ENCODE measurements at regions not wholly inside any gene's neighbourhood (a gene's known extent, or its start where the extent isn't known, plus 50 kb on each side); places are given as distances from the start of the nearest gene placed in this dataset.
"Not testable (repeated sequence)": the region's sequence is repeated elsewhere in the genome, so short reads cannot be mapped to it uniquely, and the experiment has no call there.

- DNase-seq (ENCODE audit: extremely low read depth in 1 of 2, low read depth in 1 of 2): no peak
Observed at GRCh38 chr6:9139746-9140145, 704.4 kb upstream of the SLC35B3 start.

DNA sequence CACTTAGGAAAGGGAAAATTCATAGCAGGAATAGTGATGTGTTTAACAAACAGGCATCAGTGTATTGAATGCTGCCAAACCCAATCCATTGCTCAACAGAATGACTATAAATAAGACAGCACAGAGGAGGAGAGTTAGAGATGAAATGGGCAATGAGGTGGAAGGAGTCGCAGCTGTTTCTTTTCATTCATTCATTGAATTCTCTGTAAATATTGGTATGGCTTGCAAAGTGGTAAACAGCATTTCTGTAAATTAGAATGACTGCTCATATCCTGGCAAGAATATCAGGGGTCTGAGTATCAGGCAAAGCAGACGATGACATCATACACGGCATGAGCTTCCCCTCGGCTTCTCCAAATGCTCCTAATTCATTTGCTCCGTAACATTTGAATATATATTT, 703.6 kb upstream of the SLC35B3 start:
- no peak for DNase-seq (ENCODE audit: extremely low read depth in 1 of 2, low read depth in 1 of 2)

DNA sequence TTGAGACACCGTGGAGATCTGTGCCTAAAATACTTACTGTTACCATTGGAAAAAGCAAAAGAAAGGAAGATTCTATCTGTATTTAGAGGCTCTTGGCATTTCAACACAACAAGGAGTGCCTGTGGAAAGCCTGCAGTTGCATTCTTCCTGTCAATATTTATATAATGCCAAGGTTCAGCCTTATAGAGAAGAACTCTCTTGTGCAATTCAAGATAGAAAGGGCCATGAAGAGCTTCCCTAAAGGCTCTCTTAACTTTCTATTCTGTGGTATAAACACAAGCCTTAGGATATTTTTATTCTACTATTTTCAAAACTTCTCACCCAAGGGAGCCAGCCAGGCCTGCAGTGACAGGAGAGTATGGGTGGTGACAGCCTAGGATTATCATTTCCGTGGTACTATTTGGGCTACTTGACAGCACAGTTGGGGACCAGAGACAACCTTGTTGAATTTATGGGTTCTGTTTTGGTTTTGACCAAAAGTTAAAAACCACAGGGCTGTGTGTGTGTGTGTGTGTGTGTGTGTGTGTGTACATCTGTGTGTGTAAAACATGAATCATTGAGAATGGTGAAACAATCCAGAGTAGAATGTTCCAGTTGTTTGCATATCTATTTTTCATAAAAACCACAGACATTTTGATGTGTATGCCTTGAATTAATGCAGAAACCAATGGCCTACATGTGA, 700.9 kb upstream of the SLC35B3 start:
- DNase-seq (ENCODE audit: extremely low read depth in 1 of 2, low read depth in 1 of 2): no peak

DNA sequence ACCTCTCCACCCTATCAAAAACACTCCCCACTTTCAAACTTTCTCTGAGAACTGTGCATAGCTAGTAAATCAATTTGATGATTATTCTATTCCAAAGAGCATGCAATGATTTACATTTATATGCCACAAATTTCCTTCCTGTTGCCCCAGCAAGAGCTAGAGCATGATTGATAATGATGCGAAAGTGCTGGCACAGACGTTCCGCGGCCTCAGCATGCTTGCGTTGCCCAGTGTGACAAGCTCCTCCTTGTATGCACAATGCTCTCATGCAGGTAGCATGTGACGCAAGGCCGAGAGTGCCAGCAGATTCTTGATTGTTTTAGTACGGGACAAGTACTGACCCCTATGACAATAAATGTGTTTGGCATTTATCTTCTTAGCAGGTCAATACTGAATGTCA, 696.3 kb upstream of the SLC35B3 start:
- no peak for DNase-seq (ENCODE audit: extremely low read depth in 1 of 2, low read depth in 1 of 2)

DNA sequence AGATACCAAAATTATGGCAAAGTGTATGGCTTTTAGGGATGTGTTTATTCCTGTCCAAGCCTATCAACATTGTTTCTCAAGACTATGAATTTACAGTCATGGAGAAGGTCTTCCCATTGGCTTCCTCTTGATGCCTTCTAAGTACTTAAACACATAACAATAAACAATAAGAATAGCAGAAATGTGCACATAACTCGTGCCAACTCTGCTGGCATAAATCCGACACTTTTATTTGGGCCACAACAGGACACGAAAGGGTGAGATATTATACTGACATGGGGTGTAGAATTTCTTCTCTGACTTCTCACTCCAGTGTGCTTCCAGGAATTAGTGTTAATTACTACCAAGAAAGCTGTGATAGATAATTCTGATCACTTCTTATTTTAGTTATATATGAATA, 695.9 kb upstream of the SLC35B3 start:
- no peak for DNase-seq (ENCODE audit: extremely low read depth in 1 of 2, low read depth in 1 of 2)

GRCh38 chr6:9128970-9129369, 693.6 kb upstream of the SLC35B3 start:
- DNase-seq (ENCODE audit: extremely low read depth in 1 of 2, low read depth in 1 of 2): no peak

GRCh38 chr6:9126878-9127560, 691.7 kb upstream of the SLC35B3 start:
- DNase-seq (ENCODE audit: extremely low read depth in 1 of 2, low read depth in 1 of 2): no peak

DNA sequence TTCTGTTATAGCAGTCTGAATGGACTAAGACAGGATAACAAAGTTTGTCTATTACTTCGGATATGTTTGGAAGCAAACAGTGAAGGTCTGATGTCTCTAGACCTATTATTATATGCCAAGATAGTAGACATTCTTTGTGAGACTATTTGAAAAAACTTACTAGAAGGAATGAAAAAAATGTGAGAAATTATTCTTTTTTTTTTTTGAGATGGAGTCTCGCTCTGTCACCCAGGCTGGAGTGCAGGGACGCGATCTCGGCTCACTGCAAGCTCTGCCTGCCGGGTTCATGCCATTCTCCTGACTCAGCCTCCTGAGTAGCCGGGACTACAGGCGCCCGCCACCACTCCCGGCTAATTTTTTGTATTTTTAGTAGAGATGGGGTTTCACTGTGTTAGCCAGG, 690.7 kb upstream of the SLC35B3 start:
- not testable (repeated sequence) for DNase-seq (ENCODE audit: extremely low read depth in 1 of 2, low read depth in 1 of 2)

- DNase-seq (ENCODE audit: extremely low read depth in 1 of 2, low read depth in 1 of 2): no peak
Observed at GRCh38 chr6:9121549-9121948, 686.2 kb upstream of the SLC35B3 start.

DNA sequence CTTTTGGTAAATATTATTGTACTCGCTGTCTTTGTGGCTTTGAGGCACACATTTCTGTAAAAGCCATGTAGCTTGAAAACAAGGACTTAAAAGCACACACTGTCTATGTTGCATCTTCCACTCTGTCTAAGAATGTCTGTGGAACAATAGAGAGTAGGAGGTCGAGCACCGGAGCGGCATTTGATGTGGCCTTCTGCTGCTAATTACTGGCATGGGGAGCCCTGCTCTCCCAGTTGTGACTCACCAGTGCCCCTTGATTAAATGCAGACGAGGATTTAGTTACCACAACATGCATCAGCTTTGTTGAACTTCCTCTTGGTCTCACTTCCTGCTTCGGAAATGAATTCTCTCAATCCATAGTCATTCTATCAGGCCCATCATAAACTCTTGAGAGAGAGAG, 680.7 kb upstream of the SLC35B3 start:
- DNase-seq (ENCODE audit: extremely low read depth in 1 of 2, low read depth in 1 of 2): no peak

- DNase-seq (ENCODE audit: extremely low read depth in 1 of 2, low read depth in 1 of 2): no peak
Observed at GRCh38 chr6:9112544-9112943, 677.2 kb upstream of the SLC35B3 start.

DNA sequence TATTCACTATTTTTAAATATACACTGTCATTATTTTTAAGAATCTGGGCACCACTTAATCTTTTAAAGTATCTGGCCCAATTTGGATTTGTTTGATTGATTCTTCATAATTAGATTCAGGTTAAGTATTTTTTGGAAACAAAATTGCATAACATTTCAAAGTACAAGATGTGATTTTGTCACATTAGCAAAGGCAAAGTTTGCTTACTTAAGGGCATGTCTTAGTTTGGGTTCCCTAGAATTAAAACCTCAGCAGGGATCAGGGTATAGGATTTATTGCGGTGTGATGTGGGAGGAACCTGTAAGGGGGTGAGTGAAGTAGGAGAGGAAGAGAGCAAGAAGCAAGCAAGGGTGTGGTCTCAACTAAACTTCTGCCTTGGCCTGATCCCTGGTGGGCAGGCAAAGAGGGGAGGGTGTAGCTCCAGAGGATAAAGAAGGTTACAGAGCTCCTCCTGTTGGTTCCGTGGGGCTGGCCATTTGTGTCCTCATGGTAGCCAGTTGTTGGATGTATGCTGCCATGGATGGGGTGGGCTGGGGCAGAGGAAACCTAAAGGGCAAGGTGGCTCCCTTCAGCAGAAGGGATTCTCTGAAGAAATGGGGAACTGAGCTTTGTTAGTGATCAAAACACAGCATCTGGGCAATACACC, 668.7 kb upstream of the SLC35B3 start:
- no peak for DNase-seq (ENCODE audit: extremely low read depth in 1 of 2, low read depth in 1 of 2)

- DNase-seq (ENCODE audit: extremely low read depth in 1 of 2, low read depth in 1 of 2): no peak
Observed at GRCh38 chr6:9101920-9102319, 666.6 kb upstream of the SLC35B3 start.

- DNase-seq (ENCODE audit: extremely low read depth in 1 of 2, low read depth in 1 of 2): no peak
Observed at GRCh38 chr6:9100869-9101580, 665.7 kb upstream of the SLC35B3 start.

GRCh38 chr6:9095729-9096128, 660.4 kb upstream of the SLC35B3 start:
- no peak for DNase-seq (ENCODE audit: extremely low read depth in 1 of 2, low read depth in 1 of 2)

DNA sequence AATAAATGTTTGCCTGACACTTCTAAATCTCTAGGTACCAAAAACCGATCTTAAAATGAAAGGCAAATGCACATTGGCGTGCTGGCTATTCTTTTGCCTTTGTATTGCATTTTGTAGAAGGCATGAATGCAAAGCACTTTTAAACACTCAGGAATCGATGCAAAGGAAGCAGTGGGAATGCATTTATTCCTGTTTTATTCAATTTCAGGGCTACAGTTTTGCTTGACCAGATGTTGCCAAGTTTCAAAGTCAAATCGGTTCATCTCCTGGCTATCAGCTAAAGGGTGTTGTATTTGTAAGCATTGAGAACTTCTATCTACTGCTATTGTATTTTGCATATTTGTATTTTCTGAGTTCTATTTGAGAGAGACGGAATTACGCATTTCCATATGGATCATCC, 659.8 kb upstream of the SLC35B3 start:
- DNase-seq (ENCODE audit: extremely low read depth in 1 of 2, low read depth in 1 of 2): no peak

DNA sequence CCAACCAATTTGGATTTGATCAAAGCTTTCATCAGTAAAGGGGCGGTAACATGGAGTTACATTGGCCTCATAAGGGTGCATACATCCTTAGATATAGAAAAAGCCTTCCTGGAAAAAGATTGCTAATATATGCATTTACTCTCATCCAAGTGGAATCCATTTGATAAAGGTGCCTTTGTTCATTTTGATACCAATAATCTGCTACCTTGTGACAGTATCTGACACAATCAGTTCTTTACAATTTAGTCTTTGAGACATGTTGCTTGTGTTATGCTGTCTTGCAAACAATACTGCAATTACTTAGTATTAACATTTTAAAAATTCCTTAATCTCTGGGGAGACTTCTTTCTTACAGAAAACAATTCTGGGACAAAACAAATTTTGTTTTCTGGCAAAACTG, 654.4 kb upstream of the SLC35B3 start:
- no peak for DNase-seq (ENCODE audit: extremely low read depth in 1 of 2, low read depth in 1 of 2)

DNA sequence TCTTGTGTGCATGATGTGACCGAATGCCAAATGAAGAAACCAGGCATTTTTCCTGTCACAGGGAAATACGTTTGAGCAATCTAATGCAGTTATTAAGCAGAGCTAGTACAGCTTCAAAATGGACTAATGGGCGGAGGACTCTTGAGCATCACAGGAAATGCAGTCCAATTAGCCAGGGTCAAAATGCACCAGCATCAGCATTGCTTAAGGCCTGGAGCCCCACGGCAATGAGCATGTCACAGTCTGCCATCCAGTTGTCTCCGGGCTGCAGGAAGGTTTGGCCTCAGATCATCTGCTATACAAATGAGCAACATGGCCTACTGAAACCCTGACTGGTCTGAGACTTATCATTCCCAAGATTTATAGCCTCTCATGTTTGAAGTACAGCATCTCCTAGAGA, 652.1 kb upstream of the SLC35B3 start:
- DNase-seq (ENCODE audit: extremely low read depth in 1 of 2, low read depth in 1 of 2): no peak

DNA sequence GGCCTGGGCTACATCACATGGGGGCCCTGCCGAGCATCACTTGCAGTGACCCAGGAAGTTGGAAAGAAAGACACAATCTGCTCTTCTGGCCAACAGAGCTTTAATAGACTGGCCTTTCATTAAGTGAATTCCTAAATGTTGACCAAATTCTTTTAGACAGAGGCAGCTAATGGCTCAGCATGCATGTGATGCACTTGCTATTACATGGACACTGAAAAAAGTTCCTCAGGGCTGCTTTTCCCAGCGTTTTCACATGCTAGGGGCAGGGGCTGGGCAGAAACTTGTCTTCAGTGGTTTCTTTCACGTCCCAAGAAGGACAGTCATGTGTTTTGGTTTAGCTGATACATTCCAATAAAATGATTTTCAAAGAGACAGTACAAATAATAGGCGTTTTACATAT, 651.0 kb upstream of the SLC35B3 start:
- no peak for DNase-seq (ENCODE audit: extremely low read depth in 1 of 2, low read depth in 1 of 2)

DNA sequence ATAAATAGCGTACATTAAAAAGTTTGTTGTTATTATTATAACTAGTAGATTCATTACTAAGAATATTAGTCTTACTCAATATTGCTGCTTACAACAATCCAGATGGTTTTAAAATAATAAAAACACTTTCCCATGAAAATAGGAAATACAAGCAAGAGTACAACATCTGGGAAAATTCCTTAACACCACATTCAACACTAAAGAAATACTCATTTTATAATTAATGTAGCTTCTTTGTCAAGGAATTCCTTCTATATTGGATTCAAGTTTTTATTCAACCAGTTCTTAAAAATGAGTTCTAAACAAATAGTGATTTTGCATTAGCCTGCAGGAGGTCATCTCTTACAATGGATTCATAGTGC, 650.3 kb upstream of the SLC35B3 start:
- no peak for DNase-seq (ENCODE audit: extremely low read depth in 1 of 2, low read depth in 1 of 2)

DNA sequence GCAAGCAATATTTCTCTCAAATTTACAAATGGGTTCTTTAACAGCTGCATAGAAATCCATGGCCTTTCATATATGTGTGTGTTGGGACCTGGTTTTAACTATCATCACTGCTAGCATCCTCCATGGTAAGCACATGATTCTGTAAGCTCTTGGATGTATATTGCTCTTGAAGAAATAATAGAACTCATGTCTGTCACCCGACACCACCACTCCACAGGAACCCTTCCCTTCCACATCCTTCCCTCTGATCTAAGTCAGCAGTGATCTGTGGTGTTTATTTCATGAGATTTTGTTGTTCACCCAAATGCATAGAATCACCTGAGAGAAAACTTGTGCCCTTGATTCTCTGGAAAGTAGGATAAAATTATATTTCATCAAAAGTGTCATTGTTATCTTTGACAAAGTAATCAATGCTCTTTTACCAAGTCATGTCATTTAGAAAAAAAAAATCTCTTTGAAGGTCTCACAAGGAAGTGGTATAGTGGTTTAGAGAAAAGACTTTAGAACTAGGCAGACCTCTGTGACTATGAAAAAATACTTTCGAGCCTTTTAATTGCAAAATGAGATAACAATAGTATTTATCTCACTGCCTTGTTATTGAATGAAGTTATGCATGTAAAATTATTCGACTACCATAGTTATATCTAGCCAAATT, 649.8 kb upstream of the SLC35B3 start:
- no peak for DNase-seq (ENCODE audit: extremely low read depth in 1 of 2, low read depth in 1 of 2)
